ENCODE measurements at regions not wholly inside any gene's neighbourhood (a gene's known extent, or its start where the extent isn't known, plus 50 kb on each side); places are given as distances from the start of the nearest gene placed in this dataset.

DNA sequence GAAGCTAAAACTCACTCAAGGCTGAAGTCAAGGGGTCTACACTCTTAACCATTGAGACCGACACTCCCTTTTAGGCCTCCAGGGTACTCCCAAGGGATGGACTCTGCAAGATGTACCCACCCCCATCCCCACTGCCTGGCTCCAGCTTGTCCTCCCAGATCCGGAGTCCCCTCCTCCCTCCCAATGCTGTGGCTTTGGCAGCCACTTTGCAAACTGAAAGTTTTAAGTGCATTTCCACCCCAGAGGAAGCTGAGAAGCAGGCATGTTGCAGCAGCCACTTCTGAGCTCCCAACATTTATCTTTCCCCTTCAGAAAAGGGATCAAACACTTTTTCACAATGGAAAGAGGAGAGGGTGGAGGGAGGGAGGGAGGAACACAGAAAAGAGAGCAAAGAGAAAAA, 115.2 kb downstream of the COPRS start:
- POLR2A ChIA-PET, result no interaction called here
- Mint-ChIP-seq H3K9me3 (no peaks in the 10 kb centered on the region), H3K36me3 (no peaks in the 10 kb centered on the region), H3K27me3 (ENCODE audit: low read depth) (no peaks in the 10 kb centered on the region), H3K4me3 (no peak overlapping the region), H3K4me1 (peaks cover 15% of the 10 kb centered on the region), H3K27ac (no peak overlapping the region)
- TF ChIP-seq GTF2I (CRISPR knock-in tag; conservative IDR thresholded peaks at IDR 0.05) (no peak), TCF7 (CRISPR knock-in tag; IDR thresholded peaks at IDR 0.05; ENCODE audit: low read depth) (no peak), ZNF263 (CRISPR knock-in tag; IDR thresholded peaks at IDR 0.05; ENCODE audit: low read depth) (peak; percentile 77; the same call in 1 of the 2 replicates), NR1H2 (CRISPR knock-in tag; IDR thresholded peaks at IDR 0.05) (no peak), SMAD4 (CRISPR knock-in tag; IDR thresholded peaks at IDR 0.05) (no peak)
- TF ChIP-seq, protein P1, sequence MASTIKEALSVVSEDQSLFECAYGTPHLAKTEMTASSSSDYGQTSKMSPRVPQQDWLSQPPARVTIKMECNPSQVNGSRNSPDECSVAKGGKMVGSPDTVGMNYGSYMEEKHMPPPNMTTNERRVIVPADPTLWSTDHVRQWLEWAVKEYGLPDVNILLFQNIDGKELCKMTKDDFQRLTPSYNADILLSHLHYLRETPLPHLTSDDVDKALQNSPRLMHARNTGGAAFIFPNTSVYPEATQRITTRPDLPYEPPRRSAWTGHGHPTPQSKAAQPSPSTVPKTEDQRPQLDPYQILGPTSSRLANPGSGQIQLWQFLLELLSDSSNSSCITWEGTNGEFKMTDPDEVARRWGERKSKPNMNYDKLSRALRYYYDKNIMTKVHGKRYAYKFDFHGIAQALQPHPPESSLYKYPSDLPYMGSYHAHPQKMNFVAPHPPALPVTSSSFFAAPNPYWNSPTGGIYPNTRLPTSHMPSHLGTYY (CRISPR knock-in tag; IDR thresholded peaks at IDR 0.05), result no peak
- TF ChIP-seq, protein P2, sequence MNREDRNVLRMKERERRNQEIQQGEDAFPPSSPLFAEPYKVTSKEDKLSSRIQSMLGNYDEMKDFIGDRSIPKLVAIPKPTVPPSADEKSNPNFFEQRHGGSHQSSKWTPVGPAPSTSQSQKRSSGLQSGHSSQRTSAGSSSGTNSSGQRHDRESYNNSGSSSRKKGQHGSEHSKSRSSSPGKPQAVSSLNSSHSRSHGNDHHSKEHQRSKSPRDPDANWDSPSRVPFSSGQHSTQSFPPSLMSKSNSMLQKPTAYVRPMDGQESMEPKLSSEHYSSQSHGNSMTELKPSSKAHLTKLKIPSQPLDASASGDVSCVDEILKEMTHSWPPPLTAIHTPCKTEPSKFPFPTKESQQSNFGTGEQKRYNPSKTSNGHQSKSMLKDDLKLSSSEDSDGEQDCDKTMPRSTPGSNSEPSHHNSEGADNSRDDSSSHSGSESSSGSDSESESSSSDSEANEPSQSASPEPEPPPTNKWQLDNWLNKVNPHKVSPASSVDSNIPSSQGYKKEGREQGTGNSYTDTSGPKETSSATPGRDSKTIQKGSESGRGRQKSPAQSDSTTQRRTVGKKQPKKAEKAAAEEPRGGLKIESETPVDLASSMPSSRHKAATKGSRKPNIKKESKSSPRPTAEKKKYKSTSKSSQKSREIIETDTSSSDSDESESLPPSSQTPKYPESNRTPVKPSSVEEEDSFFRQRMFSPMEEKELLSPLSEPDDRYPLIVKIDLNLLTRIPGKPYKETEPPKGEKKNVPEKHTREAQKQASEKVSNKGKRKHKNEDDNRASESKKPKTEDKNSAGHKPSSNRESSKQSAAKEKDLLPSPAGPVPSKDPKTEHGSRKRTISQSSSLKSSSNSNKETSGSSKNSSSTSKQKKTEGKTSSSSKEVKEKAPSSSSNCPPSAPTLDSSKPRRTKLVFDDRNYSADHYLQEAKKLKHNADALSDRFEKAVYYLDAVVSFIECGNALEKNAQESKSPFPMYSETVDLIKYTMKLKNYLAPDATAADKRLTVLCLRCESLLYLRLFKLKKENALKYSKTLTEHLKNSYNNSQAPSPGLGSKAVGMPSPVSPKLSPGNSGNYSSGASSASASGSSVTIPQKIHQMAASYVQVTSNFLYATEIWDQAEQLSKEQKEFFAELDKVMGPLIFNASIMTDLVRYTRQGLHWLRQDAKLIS (CRISPR knock-in tag; IDR thresholded peaks at IDR 0.05; ENCODE audit: borderline replicate concordance), result no peak
- TF ChIP-seq, protein P3, sequence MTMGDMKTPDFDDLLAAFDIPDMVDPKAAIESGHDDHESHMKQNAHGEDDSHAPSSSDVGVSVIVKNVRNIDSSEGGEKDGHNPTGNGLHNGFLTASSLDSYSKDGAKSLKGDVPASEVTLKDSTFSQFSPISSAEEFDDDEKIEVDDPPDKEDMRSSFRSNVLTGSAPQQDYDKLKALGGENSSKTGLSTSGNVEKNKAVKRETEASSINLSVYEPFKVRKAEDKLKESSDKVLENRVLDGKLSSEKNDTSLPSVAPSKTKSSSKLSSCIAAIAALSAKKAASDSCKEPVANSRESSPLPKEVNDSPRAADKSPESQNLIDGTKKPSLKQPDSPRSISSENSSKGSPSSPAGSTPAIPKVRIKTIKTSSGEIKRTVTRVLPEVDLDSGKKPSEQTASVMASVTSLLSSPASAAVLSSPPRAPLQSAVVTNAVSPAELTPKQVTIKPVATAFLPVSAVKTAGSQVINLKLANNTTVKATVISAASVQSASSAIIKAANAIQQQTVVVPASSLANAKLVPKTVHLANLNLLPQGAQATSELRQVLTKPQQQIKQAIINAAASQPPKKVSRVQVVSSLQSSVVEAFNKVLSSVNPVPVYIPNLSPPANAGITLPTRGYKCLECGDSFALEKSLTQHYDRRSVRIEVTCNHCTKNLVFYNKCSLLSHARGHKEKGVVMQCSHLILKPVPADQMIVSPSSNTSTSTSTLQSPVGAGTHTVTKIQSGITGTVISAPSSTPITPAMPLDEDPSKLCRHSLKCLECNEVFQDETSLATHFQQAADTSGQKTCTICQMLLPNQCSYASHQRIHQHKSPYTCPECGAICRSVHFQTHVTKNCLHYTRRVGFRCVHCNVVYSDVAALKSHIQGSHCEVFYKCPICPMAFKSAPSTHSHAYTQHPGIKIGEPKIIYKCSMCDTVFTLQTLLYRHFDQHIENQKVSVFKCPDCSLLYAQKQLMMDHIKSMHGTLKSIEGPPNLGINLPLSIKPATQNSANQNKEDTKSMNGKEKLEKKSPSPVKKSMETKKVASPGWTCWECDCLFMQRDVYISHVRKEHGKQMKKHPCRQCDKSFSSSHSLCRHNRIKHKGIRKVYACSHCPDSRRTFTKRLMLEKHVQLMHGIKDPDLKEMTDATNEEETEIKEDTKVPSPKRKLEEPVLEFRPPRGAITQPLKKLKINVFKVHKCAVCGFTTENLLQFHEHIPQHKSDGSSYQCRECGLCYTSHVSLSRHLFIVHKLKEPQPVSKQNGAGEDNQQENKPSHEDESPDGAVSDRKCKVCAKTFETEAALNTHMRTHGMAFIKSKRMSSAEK (CRISPR knock-in tag; IDR thresholded peaks at IDR 0.05; ENCODE audit: borderline replicate concordance), result no peak
- ATAC-seq, result peak; percentile 44; the same call in 1 of the 2 replicates
- peak; percentile 18 for DNase-seq (ENCODE audit: low spot score)
- CTCF ChIA-PET, result interaction anchor here (1.0 kb wide), 2 partner anchors 11 to 99 kb away, joined by 3 to 5 read pairs; no protein-coding TSS in a partner anchor

DNA sequence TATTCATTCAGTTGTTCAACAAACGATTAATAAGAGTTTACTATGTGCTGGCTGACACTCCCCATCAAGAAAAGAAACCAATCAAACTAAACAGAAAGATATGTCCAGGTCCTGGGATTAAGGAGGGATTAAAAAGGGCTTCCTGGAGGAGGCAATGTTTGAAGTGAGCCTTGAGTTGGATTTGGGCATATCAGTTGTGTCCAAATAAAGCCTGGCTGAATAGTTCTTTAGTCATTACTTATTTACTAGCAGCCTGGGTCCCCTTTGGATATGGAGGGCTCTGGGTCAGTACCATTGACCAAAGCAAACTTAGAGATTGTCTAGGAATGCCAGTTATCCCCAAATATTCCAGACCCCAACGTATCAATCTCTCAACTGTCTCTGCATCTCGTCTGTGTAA, 117.7 kb downstream of the COPRS start:
- no peaks in the 10 kb centered on the region for H3K27me3 Mint-ChIP-seq (ENCODE audit: low read depth)
- ATAC-seq (no peak), DNase-seq (ENCODE audit: low spot score) (no peak)
- no peak overlapping the region for H3K4me3 Mint-ChIP-seq
- peaks cover 15% of the 10 kb centered on the region for H3K4me1 Mint-ChIP-seq
- H3K27ac Mint-ChIP-seq, result no peak overlapping the region
- no peaks in the 10 kb centered on the region for H3K36me3 Mint-ChIP-seq
- ChIA-PET POLR2A (no interaction called here), CTCF (interaction anchor here (1.4 kb wide), 1 partner anchor 45 kb away, joined by 3 read pairs; no protein-coding TSS in a partner anchor)
- no peaks in the 10 kb centered on the region for H3K9me3 Mint-ChIP-seq
- TF ChIP-seq, protein P4, sequence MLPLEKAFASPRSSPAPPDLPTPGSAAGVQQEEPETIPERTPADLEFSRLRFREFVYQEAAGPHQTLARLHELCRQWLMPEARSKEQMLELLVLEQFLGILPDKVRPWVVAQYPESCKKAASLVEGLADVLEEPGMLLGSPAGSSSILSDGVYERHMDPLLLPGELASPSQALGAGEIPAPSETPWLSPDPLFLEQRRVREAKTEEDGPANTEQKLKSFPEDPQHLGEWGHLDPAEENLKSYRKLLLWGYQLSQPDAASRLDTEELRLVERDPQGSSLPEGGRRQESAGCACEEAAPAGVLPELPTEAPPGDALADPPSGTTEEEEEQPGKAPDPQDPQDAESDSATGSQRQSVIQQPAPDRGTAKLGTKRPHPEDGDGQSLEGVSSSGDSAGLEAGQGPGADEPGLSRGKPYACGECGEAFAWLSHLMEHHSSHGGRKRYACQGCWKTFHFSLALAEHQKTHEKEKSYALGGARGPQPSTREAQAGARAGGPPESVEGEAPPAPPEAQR (CRISPR knock-in tag; IDR thresholded peaks at IDR 0.05), result no peak
- TF ChIP-seq HMGA2 (CRISPR knock-in tag; IDR thresholded peaks at IDR 0.05), result no peak
- TF ChIP-seq, protein P5, sequence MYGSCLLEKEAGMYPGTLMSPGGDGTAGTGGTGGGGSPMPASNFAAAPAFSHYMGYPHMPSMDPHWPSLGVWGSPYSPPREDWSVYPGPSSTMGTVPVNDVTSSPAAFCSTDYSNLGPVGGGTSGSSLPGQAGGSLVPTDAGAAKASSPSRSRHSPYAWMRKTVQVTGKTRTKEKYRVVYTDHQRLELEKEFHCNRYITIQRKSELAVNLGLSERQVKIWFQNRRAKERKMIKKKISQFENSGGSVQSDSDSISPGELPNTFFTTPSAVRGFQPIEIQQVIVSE (CRISPR knock-in tag; IDR thresholded peaks at IDR 0.05; ENCODE audit: borderline replicate concordance), result no peak
- TF ChIP-seq, protein P6, sequence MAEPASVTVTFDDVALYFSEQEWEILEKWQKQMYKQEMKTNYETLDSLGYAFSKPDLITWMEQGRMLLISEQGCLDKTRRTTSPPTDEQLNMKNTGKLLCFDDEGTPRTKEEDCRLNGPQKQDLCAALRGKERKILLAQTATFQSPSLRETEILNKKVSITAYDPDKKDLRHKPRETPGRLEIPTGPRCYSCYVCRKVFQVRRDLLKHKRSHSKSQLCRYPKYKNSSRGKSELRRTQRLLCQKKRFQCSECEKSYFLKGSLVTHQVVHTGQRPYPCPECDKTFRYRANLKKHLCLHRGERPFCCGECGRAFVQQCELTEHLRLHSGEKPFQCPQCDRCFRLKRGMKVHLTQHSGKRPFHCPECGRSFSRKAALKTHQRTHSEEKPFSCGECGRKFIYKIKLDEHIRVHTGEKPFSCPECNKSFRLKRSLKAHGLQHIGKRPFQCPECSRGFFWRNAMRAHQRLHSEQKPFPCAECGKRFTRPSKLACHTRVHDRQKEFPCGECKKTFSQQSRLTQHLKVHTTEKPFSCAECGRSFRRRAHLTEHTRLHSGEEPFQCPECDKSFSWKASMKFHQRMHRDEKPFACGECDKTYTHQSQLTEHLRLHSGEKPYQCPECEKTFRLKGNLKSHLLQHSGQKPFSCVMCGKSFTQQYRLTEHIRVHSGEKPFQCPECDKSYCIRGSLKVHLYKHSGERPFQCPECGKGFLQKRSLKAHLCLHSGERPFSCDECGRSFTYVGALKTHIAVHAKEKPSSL (CRISPR knock-in tag; conservative IDR thresholded peaks at IDR 0.05), result no peak
- TF ChIP-seq, protein P7, sequence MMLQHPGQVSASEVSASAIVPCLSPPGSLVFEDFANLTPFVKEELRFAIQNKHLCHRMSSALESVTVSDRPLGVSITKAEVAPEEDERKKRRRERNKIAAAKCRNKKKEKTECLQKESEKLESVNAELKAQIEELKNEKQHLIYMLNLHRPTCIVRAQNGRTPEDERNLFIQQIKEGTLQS (CRISPR knock-in tag; conservative IDR thresholded peaks at IDR 0.05), result no peak
- TF ChIP-seq, protein P8, sequence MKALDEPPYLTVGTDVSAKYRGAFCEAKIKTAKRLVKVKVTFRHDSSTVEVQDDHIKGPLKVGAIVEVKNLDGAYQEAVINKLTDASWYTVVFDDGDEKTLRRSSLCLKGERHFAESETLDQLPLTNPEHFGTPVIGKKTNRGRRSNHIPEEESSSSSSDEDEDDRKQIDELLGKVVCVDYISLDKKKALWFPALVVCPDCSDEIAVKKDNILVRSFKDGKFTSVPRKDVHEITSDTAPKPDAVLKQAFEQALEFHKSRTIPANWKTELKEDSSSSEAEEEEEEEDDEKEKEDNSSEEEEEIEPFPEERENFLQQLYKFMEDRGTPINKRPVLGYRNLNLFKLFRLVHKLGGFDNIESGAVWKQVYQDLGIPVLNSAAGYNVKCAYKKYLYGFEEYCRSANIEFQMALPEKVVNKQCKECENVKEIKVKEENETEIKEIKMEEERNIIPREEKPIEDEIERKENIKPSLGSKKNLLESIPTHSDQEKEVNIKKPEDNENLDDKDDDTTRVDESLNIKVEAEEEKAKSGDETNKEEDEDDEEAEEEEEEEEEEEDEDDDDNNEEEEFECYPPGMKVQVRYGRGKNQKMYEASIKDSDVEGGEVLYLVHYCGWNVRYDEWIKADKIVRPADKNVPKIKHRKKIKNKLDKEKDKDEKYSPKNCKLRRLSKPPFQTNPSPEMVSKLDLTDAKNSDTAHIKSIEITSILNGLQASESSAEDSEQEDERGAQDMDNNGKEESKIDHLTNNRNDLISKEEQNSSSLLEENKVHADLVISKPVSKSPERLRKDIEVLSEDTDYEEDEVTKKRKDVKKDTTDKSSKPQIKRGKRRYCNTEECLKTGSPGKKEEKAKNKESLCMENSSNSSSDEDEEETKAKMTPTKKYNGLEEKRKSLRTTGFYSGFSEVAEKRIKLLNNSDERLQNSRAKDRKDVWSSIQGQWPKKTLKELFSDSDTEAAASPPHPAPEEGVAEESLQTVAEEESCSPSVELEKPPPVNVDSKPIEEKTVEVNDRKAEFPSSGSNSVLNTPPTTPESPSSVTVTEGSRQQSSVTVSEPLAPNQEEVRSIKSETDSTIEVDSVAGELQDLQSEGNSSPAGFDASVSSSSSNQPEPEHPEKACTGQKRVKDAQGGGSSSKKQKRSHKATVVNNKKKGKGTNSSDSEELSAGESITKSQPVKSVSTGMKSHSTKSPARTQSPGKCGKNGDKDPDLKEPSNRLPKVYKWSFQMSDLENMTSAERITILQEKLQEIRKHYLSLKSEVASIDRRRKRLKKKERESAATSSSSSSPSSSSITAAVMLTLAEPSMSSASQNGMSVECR (CRISPR knock-in tag; IDR thresholded peaks at IDR 0.05; ENCODE audit: borderline replicate concordance), result no peak

All from WTC11 (cell line).